ENCODE measurements at regions not wholly inside any gene's neighbourhood (a gene's known extent, or its start where the extent isn't known, plus 50 kb on each side); places are given as distances from the start of the nearest gene placed in this dataset.

GRCh38 chr9:134987376-134987775 is 69.7 kb upstream of the FCN1 start:
- H3K18ac ChIP-seq (ENCODE audit: insufficient read length, low read depth, low read length) = no peak overlapping the region
- no peak overlapping the region for H2BK12ac ChIP-seq (ENCODE audit: insufficient read length, low read depth, low read length)
- no peaks in the 10 kb centered on the region for H3K23me2 ChIP-seq (ENCODE audit: insufficient read length, low read depth, low read length, poor library complexity, severe bottlenecking)
- no peak overlapping the region for H3K23ac ChIP-seq (ENCODE audit: insufficient read length, low read depth, low read length)
- no peak overlapping the region for H4K5ac ChIP-seq (ENCODE audit: insufficient read length, low read depth, low read length)
- no peak overlapping the region for H3K56ac ChIP-seq (ENCODE audit: insufficient read length, low read depth, low read length)
- H3K79me2 ChIP-seq (ENCODE audit: insufficient read depth, low read length) = no peaks in the 10 kb centered on the region
- H3K36me3 Mint-ChIP-seq (ENCODE audit: insufficient read depth in 1 of 3, low read depth in 3 of 3) = peaks cover 3 to 10% (median 6%) of the 10 kb centered on the region in 3 experiments; a peak in 6 of 7 replicates
- no peak for TF ChIP-seq CTCF (conservative IDR thresholded peaks at IDR 0.05)
- no peaks in the 10 kb centered on the region for H3K79me1 ChIP-seq (ENCODE audit: insufficient read depth, low read depth, low read length, poor library complexity, severe bottlenecking)
- peaks cover 6% of the 10 kb centered on the region in 2 experiments for H3K4me1 Mint-ChIP-seq
- H4K20me1 ChIP-seq (ENCODE audit: control insufficient read depth, insufficient read depth, insufficient read length) = no peaks in the 10 kb centered on the region
- DNase-seq = no peak
- no peak overlapping the region for H4K8ac ChIP-seq (replicated peaks; ENCODE audit: insufficient read length, low read depth, low read length)
- H2AFZ ChIP-seq (ENCODE audit: low read length) = no peak overlapping the region
- no peak overlapping the region for H3K4ac ChIP-seq (ENCODE audit: low read depth, low read length)
- H3K27ac ChIP-seq (ENCODE audit: insufficient read length, low read depth, low read length) = no peak overlapping the region
- no peak overlapping the region for H4K91ac ChIP-seq (ENCODE audit: insufficient read length, low read depth, low read length)
- no peak overlapping the region for H3K14ac ChIP-seq (ENCODE audit: insufficient read depth, low read length)
- no peak overlapping the region for H2BK120ac ChIP-seq (ENCODE audit: low read depth, low read length, poor library complexity, severe bottlenecking)
- H3T11ph ChIP-seq (ENCODE audit: low read length) = no peak overlapping the region
- no peak overlapping the region for H3K27ac Mint-ChIP-seq
- H3K4me3 Mint-ChIP-seq = no peak overlapping the region
- peaks cover 6% of the 10 kb centered on the region for H3K27me3 Mint-ChIP-seq (ENCODE audit: low read depth)
- H3K9ac ChIP-seq (ENCODE audit: extremely low read depth, insufficient read length, low read length) = no peak overlapping the region
- WGBS (ENCODE audit: extremely low coverage, insufficient read length, low lambda C conversion rate) = no CpG with 5 or more reads among the region's 6 CpGs
- H2BK5ac ChIP-seq (ENCODE audit: insufficient read length, low read length) = no peak overlapping the region
- H3K9me3 ChIP-seq (ENCODE audit: control insufficient read depth, low read depth, low read length) = no peaks in the 10 kb centered on the region
- no peaks in the 10 kb centered on the region for H3K4me1 ChIP-seq (ENCODE audit: insufficient read depth, low read length)
- peaks cover 13 to 27% of the 10 kb centered on the region in 2 experiments for H3K9me3 Mint-ChIP-seq
- no peak overlapping the region for H2AK5ac ChIP-seq (ENCODE audit: insufficient read length, low read length)
- H2BK20ac ChIP-seq (ENCODE audit: low read depth, low read length, poor library complexity, severe bottlenecking) = no peak overlapping the region
- no peak overlapping the region for H3K4me2 ChIP-seq (ENCODE audit: insufficient read depth, insufficient read length, low read length)
- no peaks in the 10 kb centered on the region for H3K27me3 ChIP-seq (ENCODE audit: insufficient read depth, low read length)
- H2BK15ac ChIP-seq (ENCODE audit: low read depth, low read length) = no peak overlapping the region

Data from H9 (cell line).